ENCODE measurements at regions not wholly inside any gene's neighbourhood (a gene's known extent, or its start where the extent isn't known, plus 50 kb on each side); places are given as distances from the start of the nearest gene placed in this dataset.

DNA sequence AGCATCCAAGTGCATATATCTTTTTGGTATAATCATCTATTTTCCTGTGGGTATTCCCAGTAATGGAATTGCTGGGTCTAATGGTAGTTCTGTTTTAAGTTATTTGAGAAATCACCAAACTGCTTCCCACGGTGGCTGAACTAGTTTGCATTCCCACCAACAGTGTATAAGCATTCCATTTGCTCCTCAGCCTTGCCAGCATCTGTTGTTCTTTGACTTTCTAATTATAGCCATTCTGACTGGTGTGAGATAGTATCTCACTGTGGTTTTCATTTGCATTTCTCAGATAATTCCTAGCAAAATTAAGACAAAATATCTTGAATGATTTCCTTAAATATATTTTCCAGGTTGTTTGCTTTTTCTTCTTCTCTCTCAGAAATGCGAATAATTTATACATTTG, 341.1 kb downstream of the GBA3 start:
- H3K27ac ChIP-seq (ENCODE audit: extremely low read length, insufficient read depth, low read length) = no peak overlapping the region
- TF ChIP-seq ZNF777 (CRISPR knock-in tag; IDR thresholded peaks at IDR 0.05) (no peak), ZNF253 (CRISPR knock-in tag; IDR thresholded peaks at IDR 0.05; ENCODE audit: borderline replicate concordance) (no peak), FOXJ3 (CRISPR knock-in tag; IDR thresholded peaks at IDR 0.05; ENCODE audit: borderline replicate concordance) (no peak)
- H3K9me3 ChIP-seq (ENCODE audit: low read length) = no peaks in the 10 kb centered on the region
- H3K79me2 ChIP-seq (ENCODE audit: insufficient read depth, low read length) = no peaks in the 10 kb centered on the region
- H4K20me1 ChIP-seq (ENCODE audit: insufficient read depth, low read length) = no peaks in the 10 kb centered on the region
- no peak overlapping the region for H3K9ac ChIP-seq (ENCODE audit: insufficient read depth, low read depth, low read length)
- ChIA-PET CTCF (ENCODE audit: low intra/inter-chr PET ratio, low total read pairs) (no interaction called here), POLR2A (no interaction called here)
- H3K36me3 ChIP-seq (replicated peaks in 1 of 2; ENCODE audit: control insufficient read depth in 1 of 2, insufficient read depth in 2 of 2, low read length in 2 of 2) = no peaks in the 10 kb centered on the region
- BruUV-seq (replicated peaks) = no TSS peak
- ATAC-seq (no peak), DNase-seq (ENCODE audit: low spot score) (no peak), FAIRE-seq (no peak)
- no peak overlapping the region for H3K4me3 ChIP-seq (replicated peaks in 1 of 3; ENCODE audit: insufficient read depth in 1 of 3, low read depth in 2 of 3, low read length in 3 of 3)
- no peaks in the 10 kb centered on the region for H3K27me3 ChIP-seq (ENCODE audit: control insufficient read depth in 1 of 2, insufficient read depth in 2 of 2, low read length in 2 of 2)
- no peaks in the 10 kb centered on the region for H3K4me1 ChIP-seq (ENCODE audit: insufficient read depth, low read length)
- 0% methylated on average over 2 of the region's 2 CpGs for WGBS (ENCODE audit: low lambda C conversion rate)
- H2AFZ ChIP-seq (ENCODE audit: low read length) = no peak overlapping the region
- intact Hi-C loops (cut with micrococcal nuclease; ENCODE audit: unreplicated experiment) (no loop called here), in situ Hi-C loops (cut with HindIII; ENCODE audit: extremely low pct_ligation_motif_present, low pct_unique_long_range_greater_than_20kb) (no loop called here)
- H3K4me2 ChIP-seq (ENCODE audit: low read depth, low read length) = no peak overlapping the region

DNA sequence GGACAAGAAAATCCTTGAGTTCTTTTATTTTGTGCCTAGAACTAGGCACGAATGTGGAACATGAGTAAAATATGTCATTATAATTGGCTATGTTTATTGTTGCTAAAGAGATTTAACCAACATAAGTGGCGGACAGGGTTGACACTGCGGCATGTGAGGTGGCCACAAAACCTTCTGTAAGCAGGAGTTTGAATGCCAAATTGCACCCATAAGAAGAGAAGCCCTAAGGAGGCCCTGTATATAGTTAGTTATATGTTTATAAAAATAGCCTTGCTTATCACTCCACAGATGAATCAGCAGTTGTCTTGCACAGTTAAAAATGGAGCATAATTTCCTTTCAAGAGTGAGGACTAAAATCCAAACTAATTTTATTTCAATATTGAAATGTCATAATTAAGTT, 336.1 kb downstream of the GBA3 start:
- ATAC-seq = no peak
- intact Hi-C loops (cut with micrococcal nuclease; ENCODE audit: unreplicated experiment) (no loop called here), in situ Hi-C loops (cut with HindIII; ENCODE audit: extremely low pct_ligation_motif_present, low pct_unique_long_range_greater_than_20kb) (no loop called here)
- H3K4me3 ChIP-seq (replicated peaks in 1 of 3; ENCODE audit: insufficient read depth in 1 of 3, low read depth in 2 of 3, low read length in 3 of 3) = no peak overlapping the region
- no peak for FAIRE-seq
- TF ChIP-seq ATF7 (IDR thresholded peaks at IDR 0.05) (no peak), ATF7 (CRISPR knock-in tag; IDR thresholded peaks at IDR 0.05) (no peak)
- POLR2A ChIA-PET = no interaction called here
- H3K36me3 ChIP-seq (replicated peaks in 1 of 2; ENCODE audit: control insufficient read depth in 1 of 2, insufficient read depth in 2 of 2, low read length in 2 of 2) = no peaks in the 10 kb centered on the region
- CTCF ChIA-PET (ENCODE audit: low intra/inter-chr PET ratio, low total read pairs) = no interaction called here
- H3K4me2 ChIP-seq (ENCODE audit: low read depth, low read length) = no peak overlapping the region
- H2AFZ ChIP-seq (ENCODE audit: low read length) = no peak overlapping the region
- BruUV-seq (replicated peaks) = no TSS peak
- no peak for DNase-seq (ENCODE audit: low spot score)
- no peaks in the 10 kb centered on the region for H3K27me3 ChIP-seq (ENCODE audit: control insufficient read depth in 1 of 2, insufficient read depth in 2 of 2, low read length in 2 of 2)
- WGBS (ENCODE audit: low lambda C conversion rate) = under 1% methylated on average over 3 of the region's 3 CpGs
- H3K4me1 ChIP-seq (ENCODE audit: insufficient read depth, low read length) = no peaks in the 10 kb centered on the region
- H3K9ac ChIP-seq (ENCODE audit: insufficient read depth, low read depth, low read length) = no peak overlapping the region
- no peaks in the 10 kb centered on the region for H3K79me2 ChIP-seq (ENCODE audit: insufficient read depth, low read length)
- no peaks in the 10 kb centered on the region for H4K20me1 ChIP-seq (ENCODE audit: insufficient read depth, low read length)
- H3K27ac ChIP-seq (ENCODE audit: extremely low read length, insufficient read depth, low read length) = no peak overlapping the region
- 0 out of 2 replicates have a peak, but pooled peaks cover 4% of the 10 kb centered on the region for H3K9me3 ChIP-seq (ENCODE audit: low read length)

Measured in HepG2 (cell line).